ENCODE measurements at regions not wholly inside any gene's neighbourhood (a gene's known extent, or its start where the extent isn't known, plus 50 kb on each side); places are given as distances from the start of the nearest gene placed in this dataset.

DNA sequence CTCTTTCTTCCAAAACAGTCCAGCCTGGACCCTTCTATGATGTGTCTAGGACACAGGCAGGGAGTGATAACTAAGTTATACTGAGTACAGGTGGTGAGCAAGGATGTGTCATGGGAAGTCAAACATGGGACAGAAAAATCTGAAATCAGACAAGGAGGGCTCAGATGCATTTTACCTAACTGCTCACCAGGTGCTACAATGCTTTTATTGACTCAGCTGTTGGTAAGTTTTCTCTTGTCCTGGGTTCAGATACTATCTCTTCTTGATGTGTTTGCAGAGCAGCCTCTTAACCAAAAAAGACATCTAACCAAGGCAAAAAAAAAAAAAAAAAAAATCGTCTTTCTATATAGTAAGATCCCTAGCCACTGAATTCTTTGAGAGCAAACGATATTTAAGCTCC lies 378.6 kb downstream of the VPS13C start:
- no peak for DNase-seq

DNA sequence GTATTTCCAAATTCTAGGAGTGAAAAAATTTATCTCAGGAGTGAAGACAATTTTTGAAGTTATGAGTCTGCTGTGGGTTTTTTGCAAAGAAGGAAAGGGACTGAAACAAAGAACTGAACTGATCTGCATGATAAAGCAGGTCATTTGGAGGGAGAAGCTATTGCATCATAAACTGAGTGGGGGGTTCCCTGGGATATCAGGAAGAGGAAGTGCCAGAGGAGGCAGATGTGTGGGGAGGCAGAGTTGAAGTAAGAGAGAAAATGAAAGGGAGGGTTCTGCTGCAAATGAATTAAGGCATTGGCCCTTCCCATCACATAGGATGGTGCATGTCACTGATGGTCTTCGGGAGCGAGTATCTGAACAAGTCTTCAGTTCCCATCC lies 379.2 kb downstream of the VPS13C start:
- DNase-seq = no peak

DNA sequence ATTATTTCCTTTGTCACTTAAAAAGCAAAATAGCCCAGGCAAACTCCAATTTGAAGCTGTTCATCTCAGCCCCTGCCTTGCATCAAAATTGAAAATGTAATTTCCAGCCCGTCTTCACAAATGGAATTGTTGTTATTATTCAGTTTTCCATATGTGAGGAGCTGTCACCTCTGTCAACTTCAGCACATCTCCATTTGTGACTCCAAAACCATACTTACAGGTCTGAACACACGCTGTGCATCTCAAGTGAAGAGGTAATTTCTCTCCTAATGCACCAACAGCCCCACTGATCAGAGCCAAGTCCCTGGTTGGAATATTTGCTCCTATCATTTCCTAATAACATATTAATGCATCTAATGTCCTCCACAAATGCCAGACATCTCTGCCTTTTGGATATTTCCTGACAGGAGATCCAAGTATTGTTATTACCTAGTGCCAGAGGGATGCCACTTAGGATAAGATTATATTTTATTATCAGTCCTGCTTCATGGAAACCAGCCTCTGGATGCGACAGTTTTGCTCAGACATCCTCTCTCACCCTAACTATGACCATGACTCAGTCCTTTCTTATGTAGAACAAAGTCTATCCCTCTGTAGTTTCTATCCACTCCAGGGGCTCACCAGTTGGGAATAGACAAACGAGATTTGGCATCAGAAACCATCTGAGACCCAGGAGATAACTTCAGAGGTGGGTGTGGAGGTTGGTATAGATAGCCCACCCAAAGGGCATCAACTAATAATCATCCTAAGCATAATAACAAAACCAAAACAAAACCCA lies 379.8 kb downstream of the VPS13C start:
- no peak for DNase-seq

DNA sequence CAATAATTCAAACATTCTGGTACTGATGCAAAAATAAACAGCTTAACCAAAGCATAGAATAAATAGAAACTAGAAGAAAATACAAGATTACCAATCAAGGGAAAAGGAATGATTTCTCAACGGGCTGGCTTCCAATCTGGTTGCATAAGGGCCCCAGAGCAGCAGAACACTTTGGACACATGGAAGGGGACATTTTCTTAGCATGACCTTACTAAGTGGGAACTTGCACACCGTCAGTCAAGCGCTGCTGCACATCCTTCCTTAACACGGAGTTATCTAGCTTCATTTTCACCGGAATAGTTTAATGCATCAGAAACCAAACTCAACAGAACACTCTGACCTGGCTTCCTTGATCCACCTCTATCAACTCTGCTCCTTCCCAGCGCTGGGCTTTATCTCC lies 388.5 kb downstream of the VPS13C start:
- no peak for DNase-seq

DNA sequence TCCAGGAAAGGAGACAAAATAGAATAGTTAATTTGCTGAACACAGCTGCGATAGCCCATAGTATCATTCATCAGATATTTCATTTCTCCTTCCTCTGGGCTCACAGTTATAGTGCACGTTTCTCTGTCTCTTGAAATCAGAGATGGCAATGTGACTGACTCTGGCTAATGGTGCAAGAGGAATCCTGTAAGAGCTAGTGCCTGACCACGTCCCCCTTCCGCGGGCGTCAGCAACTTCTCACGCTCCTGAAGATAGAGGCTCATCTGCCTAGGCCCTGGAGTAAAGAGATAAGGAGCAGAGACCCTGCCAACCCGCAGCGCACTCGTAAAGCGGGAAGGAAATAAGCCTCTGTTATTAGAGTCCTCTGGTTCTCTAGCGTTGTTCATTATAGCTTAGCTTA lies 391.8 kb downstream of the VPS13C start:
- no peak for DNase-seq

DNA sequence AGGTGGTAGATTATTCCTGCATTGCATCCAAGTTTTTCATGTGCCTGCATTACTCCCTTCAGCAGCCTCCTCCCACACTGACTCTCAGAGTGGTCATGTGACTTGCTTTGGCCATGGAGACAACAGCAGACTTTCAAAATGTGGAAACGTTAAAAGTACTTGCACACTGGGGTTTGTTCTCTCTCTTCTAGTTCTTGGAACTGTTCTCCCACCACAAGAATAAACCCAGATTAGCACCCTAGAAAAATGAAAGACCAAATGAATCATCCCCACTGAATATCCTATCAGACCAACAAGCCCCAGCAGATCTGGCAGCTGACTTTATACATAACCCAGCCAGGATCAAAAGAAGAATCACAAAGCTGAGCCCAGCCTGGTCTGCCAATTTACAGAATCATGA lies 398.5 kb downstream of the VPS13C start:
- no peak for DNase-seq

DNA sequence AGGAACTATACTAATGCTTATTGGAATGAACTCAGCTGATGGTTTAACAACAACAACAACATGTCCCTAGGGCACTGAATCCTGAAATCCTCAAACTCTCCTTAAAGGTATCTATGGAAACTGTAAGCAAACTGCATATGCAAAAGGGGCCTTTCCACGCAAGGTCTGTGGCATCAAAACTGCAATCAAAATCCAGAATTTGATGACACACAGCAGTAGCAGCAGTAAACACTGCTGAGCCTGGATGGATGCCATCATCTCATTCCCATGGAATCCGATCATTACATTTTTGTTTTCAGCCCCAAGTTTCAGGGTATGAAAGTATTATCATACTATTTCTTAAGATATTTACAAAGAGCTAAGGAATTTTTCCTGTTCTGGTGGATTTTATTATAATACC lies 399.7 kb downstream of the VPS13C start:
- peak; percentile 47 for DNase-seq

DNA sequence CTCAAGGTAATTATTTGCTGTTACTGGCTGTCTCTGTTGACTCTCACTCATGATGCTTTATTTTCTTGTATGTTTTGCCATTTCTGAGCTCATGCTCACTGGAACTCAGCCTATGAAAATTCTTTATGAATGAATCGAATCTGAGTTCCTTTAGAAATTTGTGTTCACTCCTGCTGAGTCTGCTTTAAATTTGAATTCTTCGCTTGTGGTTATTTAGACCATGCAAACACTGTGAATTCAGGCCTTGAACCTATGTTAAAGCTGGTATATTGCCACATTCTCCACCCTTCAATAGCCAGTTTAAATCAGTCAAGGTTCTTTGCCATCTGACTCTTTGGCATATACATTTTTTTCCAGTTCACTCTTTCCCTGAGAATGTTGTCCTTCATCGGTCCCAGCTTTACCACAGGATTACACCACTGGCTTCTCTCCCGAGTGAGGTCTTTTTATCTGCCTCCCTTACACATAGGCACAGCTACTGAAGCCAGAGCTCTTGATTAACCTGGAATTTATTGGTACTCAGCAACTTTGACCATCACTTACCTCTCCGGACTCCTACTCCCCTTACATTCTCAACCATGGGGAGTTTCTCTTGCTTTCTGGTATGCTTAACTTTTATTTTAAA lies 400.6 kb downstream of the VPS13C start:
- no peak for DNase-seq

DNA sequence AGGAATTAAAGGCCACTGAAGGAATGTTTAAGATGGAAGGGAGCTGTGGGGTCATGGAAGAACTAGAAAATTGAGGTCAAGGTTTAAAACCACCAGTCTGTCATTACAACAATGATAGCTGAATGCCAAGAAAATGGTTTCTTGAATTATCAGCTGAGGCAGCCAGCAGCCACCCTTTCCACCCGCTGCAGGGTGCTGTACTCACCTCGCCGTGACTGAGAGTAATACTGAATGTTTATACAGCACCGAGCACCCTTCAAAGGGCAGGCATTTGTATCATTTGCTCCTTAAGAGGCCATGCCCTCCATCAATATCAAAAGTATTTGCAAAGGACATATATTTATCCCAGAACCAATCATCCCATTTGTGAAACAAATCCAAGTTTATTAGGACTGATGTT lies 402.8 kb downstream of the VPS13C start:
- DNase-seq = no peak

DNA sequence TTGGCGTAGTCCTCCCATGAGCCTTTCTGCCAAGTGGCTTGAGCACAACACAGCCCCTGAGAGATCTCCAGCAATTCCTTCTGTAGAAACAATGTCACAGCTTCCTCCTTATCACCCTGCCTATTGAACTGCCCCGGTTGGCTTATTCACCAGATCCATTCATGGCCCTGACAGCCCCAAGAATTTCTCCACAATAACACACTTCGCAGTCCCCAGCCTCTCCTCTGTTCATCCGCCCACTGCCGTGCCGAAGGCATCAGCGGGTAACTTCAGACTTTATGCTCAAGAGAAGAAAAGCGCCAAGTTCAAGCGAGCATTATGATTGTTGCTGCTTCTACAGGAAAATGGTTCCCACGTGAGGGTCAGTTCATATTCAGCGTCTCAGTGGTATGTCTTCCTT lies 403.9 kb downstream of the VPS13C start:
- no peak for DNase-seq

DNA sequence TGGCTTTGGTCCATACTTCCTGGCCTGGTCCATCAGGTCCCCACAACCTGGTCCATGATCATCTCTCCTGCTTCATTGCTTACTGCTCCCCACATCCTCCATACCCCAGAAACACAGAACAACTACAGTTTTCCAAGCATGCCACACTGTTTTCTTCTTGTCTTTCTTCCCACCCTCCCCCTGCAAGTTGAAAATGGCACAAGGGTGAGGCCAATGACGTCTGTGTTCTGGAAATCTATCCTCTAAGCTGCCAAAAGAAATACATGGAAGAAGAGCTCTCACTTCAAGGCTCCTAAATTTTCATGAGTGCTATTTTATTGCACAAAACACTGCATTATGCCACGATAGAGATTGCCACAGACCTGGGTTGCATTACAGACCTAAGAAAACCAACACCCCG lies 404.4 kb downstream of the VPS13C start:
- DNase-seq = no peak

DNA sequence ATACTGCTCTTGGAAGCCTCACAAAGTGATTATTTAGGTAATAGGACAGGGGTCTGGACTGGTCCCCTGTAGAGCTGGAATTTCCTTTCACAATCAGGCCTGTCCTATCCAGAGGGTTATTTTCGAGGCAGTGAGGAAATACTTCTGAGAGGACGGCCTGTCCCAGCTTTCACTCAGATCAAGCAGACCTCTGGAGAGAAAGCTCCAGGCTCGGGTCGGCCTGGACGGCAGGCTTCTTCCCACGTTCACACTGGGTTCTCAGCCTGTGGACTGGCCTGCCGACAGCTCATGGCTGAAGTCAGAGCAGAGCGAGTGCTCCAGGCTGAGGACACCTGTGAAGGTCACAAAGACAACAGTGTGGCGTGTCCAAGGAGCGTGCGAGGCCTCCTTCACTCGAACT lies 405.3 kb downstream of the VPS13C start:
- DNase-seq = no peak

DNA sequence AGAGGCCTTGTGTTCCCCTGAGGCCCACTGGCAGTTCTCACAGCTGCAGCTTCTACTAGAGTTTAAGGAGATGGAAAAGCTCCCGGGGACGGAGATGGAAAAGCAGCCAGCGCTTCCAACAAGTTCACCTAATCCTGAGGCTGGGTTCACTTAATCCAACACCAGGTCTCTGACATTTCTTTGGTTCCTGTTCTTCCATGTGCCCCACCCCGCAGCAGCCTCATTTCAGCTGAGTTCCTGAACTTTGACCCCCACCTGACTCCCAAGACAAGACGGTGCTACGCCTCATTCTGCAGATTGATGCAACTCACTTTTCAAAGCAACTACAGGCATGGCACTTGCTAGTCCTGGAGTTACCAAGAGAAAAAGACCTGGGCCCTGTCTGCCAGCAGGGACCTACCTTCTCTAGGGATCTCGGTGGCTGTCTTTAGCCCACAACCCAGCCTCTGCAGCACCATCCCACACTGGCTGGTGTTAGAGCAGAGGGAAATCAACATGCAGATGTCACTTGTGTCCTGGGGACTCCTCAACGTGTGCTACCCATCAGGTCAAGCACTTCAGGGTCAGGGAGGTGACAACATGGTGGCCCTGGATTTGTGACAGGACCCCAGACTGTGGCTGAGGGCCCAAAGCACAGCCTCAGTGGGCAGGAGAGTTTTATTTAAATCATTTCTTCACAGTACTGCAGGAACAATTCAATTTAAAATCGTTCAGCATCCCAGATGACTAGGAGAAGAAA lies 406.1 kb downstream of the VPS13C start:
- DNase-seq = no peak

DNA sequence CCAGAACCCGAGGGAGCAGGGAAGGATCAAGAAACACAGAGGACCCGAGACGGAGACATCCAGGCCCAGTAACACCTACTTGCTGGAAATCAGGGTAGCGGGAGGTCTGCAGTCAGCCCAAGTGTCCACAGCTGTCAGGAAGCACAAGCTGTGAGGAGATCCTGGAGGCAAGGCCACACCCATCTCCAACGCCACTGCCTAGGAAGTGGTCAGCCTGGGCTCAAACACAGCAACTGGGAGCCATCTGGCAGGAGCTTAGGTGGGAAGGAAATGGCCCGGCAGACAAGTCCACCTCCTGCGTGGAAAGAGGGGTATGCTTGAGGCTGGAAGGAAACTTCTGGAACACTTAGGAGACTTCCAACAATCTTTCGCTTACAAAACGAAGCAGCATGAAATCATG lies 407.1 kb downstream of the VPS13C start:
- DNase-seq = no peak

DNA sequence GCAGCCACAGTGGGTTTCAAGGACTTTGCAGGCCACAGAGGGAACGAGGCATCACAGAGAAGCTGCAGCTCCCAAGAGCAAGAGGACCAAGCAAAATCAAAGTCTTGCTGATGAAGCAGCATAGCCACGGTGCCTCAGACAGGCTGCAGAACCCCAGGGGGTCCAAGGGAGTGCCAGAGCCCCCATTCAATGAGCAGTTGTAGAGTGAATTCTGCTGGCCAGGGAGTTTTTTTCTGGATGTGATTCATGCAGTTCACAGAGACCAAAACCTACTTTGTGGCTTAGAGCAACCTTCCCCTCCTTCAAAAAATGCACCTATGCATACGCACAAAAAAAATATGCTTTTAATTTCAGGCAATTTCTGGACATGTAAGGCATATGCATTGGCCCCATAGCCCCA lies 409.0 kb downstream of the VPS13C start:
- DNase-seq = no peak

DNA sequence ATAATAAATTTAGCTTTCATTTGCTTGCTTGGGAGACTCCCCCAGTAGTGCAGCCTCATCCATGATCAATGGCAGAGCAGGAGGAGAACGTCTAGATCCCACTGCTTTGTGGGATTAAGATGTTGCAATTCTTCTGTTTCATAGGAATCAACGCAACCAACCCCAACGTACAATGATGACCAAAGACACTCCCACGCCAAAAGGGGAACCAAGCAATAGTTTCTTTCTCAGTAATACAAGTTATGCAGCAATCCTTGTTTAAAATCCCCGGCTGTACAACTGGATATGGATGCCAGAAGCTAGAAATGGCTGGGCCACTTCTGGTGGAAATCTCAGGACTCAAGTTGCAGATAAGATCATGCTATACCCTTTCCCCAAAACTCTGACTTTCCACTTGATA lies 411.2 kb downstream of the VPS13C start:
- DNase-seq = no peak

DNA sequence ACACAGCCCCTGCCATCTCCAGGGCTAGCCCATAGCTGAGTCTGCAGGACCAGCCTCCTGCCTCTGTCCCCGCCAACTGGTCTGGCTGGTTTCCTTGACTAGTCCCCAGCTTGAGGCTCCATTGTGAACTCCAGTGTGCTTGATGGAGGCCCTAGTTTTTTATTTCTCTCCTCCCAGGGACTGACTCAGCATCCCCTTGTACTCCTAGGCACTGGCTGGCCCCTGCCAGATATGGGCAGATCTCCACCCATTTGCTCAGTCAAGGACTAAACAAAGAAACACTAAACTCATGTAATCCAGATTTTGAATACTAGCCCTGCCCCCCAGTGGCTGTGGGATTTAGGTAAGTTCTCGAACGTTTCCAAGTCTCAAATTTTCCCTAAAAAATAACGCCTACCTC lies 415.4 kb upstream of the RORA start:
- no peak for DNase-seq

DNA sequence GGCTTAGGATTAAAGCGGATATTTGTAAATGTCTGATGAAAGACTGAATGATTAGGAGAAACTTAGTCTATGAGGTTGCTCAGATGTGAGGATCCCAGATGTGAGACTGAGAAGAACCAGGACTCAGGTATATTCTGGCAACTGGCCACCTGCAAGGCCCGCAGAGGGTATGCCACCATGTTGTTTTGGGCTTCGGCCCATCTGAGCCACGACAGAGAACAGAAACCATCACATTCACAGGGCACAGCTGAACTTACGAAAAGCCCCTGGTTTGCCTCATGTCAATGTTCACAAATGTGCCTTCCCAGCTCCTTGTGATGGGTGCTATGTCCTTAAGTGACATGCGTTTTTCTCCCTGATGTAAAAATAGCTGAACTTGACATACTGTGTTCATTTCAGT lies 412.5 kb upstream of the RORA start:
- DNase-seq = no peak

DNA sequence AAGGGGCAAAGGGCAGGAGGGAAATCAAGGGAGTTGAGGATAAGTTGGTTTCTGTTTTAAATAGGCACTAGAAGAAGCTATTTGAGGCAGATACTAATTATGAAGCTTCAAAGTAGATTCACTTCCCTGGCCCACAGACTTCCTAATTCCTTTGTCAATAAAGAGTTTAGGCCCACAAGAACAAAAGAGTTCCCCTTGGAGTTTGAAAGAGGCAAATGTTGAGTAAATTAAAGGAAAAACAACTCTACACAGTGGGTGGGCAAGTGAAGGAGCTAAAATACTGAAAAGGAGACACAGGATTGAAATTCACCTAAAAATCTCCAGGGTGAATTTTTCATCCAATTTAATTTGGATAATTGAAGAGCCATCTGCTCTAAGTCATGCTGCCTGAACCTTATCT lies 411.7 kb upstream of the RORA start:
- DNase-seq = no peak

DNA sequence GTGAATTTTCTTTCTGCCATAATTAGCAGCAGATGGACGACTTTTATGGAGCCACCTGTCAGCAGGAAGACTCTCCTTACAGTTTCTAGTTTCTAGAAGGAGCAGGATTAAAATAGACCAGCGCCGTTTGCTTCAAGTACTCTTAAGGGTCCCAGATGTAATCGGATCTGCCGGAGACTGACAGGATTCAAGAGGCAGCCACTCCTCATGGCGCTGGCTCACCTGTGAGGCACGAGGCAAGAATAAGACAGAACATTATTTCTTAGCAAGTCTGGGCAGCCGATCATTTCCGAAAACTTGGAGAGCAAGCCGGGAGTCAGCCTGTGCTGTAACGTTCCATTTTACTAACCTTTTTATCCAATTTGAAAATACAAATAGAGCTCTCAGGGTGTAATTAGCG lies 410.4 kb upstream of the RORA start:
- no peak for DNase-seq

DNA sequence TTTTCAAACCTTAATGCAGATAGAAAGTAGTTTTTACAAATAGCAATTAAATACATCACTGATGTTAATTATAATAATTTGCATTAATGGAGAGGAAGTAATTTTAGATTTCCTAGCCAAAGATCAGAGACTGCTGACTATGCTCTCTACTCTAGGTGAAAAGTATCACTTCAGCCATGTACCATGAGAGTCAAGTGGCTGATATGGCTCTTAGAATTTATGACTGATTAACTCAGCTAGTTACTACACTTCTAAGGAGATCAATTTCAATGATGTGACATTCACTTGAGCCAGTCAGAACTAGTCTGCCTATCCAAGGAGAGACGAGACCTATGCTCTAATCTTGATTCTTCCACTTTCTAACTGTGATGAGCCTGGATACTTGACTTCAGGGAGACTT lies 405.7 kb upstream of the RORA start:
- DNase-seq = no peak

DNA sequence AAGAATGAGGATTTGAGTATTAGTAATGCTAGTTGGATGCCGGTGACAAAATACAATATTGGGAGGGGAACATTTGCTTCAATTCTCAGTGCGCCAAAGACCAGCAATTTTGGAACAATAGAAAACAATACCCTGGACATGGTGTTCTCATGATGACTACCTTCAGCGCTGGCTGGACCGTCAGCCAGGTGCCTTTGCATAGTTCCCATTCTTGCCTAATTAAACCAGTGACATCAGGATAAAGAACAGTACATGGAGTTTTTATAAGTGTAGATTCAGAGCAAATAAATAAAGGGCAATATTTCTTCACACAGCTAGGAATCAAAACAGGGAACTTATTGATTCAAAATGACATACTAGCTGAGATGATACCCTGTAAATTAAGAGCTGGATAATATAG lies 404.8 kb upstream of the RORA start:
- DNase-seq = no peak

DNA sequence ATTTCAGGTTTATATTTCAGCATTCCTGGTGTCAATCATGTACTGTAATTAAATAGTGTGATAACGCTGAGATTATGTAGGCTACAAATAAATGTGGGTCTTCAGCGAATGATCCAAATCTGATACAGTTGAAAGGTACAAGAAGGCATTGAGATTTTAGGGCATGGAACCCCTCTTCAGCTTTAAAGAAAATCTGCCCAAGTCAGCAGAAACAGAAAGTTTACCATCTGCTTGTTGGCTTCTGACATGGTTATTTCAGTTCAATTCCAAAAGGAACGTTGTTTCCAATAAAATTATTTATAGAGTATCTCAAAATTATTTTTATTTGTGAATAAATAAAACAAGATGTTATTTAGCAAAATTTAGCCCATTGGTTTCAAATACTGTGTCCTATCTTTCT lies 400.2 kb upstream of the RORA start:
- DNase-seq = no peak

DNA sequence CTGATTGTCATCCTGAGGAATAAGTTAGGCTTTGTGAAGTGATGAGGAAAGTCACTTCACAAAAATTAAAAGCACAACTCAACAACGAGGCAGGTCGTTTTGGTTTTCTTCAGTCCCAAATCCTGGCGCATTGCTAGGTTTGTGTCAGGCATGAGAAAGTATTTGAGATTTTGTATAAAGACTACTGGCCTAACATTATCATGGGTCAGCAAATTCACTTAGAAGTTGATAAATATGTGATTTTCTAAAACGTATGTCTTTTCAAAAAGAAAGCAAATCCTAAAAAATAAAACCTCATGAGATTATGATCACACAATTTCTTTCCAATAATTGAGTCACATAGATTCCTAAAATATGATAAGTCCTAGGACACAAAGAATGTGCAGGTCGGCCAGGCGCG lies 395.8 kb upstream of the RORA start:
- DNase-seq = no peak
